Stimulated activated CD4-positive, alpha-beta T cell treated with anti-CD3 and anti-CD28 coated beads, TNF-alpha, amount 100 ng/mL, for 48 hours (primary cell): ENCODE measurements at regions not wholly inside any gene's neighbourhood (a gene's known extent, or its start where the extent isn't known, plus 50 kb on each side); places are given as distances from the start of the nearest gene placed in this dataset.

Experiments used
- DNase-seq, 3 donors: peaks; one replicate each; pipeline ENCODE4 v3.0.0-alpha.2; 2020; ENCODE audit warnings: low read depth in 3 of 3

DNA sequence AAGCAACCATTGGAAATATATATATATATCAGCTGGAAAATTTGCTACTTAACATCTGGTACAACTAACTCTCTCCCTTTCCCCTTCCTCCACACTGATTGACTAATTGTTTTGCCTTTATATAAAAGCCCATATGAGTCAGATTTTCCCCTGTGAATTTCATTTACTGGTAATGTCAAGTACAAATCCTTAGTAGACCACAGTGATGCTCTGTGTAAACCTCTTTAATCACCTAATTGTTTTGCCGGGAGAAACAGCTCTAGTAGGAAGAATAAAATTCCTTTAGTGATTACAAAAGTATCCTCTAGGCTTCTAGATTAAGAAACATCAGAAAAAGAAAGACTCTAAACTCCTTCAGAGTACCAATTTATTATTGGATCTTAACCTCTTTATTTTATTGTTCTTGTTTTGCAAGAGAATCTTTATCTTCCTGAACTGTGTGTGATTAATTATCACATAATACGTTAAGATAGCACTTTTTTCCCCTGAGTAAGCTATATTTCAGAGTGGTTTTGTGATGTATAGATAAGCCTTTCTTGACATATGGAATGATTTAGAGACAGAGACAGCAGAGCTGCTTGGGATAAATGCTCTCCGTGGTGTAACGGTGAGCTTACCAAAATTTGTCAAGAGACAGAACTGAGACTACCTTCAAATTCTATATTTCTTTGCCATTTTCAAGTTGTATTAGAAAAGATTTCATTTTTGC lies 1606.4 kb upstream of the TENM3 start:
- no peak for DNase-seq

DNA sequence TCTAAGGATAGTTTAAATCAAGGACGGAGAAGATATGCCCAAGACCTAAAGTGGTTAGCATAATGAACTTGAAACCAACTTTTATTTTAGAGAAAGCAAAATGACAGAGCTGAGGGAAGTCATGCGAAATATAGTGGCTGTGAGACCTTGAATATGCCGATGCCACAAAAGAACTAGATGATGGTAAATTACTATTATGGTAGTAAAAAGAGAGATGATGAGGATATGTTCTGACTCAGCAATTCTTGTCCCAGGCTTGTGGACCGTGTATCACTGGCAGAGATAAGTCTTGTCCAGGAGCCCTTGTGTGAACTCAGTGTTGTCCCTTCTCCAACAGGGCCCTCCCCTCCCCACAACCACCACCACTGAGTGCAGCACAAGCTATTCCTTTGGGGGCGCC lies 1605.6 kb upstream of the TENM3 start:
- no peak for DNase-seq

DNA sequence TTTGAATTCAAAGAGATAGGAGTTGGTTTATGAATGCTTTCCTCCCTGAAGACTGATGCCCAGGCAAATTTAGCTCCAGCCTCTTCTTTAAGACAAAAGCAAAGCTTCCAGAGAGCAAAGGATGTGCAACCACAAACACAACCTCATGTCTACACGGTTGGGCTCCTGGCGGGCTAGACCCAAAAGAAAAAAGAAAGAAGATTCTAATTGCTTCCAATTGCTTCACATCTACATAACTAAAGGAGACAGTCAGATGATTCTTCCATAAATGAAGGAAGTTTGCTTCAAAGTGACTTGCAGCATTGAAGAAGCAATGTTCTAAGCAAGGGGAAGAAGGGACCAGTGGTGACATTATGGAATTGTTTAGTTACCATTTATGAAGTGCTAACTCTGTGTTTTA lies 1603.0 kb upstream of the TENM3 start:
- no peak for DNase-seq

DNA sequence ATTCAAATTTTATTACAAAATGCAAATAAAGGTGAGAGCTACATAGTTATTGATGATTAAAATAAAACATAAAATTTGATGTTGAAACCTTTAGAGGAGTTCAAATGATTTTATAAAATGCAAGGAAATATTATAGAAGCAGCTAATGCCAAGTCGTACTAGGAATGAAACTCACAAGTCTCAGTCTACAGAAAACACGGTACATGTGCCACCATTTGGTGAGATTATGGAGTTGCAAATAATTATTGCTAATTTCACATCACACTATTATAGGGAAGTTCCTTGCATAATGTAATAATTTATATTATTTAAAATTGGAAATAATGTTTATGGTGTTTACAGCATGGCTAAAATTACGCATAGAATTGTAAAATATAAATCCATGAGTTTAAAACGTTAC lies 1601.7 kb upstream of the TENM3 start:
- DNase-seq: no peak

DNA sequence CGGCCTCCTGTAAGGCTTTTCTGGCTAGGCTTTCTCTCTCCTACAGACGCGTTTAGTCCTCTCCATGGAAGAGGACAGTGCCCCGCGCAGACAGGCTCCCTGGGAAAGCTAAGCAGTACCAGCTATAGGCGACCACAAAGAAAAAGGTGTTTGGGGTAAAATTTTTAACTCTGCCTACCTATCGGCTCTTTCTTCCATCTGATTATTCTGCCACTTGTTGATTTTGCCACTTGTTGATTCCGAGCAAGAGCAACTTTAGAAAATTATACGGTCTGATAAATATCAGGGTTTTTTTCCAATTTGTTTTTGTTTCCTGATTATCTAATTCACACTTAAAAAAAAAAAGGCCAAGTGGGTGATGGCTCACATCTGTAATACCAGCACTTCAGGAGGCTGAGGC lies 1600.5 kb upstream of the TENM3 start:
- no peak for DNase-seq

DNA sequence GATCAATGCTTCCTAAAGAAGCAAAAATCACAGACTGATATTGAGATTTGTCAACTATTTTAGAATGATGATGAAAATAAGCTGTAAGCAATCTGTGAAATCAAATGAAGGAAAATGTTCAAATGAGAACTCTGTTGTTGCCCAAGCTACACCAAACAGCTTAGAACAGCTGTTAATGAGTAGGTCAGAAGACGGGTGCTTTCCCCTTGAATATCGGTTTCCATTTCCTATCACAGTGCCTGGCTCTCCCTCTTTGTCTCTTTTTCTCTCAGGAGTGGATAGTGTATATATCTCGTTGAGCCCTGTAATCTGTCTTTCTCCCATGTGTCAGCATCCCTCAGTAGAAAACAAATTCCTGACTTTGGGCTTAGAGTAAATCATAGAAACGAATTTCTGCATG lies 1592.9 kb upstream of the TENM3 start:
- DNase-seq: no peak

DNA sequence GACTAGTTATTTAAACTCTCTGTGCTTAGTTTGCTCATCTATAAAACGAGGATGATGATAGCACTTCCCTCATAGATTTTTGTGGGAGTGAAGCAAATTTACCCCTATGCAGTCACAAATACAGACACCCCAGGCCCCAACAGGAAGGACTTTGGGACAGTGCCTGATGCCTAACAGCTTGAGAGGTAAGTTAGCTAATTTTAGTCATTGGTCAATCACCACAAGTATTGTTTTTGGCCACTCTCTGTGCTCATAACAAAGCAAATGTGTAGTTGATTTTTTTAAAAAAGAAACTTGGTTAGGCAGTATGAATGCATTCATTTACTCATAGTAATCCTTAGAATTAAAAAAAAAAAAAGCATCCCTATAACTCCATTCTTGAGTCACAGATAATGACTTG lies 1590.7 kb upstream of the TENM3 start:
- DNase-seq: no peak

DNA sequence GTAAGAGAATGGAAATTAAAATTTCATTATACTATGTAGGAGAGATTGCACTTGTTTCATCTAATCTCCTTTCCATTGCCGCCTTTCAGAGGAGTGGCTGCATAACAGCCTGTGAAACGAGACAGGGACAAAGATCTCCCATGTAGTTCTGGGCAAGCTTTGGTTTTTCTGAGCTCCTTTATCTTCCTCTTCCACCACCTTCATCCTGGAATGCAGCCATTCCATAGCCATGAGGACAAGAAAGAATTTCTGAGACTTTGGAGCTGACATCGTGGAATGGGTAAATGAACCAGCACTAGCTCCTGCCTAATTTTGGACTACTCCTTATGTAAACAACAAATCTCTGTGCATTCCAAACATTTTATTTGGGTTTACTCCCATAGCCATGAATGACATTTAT lies 1587.3 kb upstream of the TENM3 start:
- no peak for DNase-seq

DNA sequence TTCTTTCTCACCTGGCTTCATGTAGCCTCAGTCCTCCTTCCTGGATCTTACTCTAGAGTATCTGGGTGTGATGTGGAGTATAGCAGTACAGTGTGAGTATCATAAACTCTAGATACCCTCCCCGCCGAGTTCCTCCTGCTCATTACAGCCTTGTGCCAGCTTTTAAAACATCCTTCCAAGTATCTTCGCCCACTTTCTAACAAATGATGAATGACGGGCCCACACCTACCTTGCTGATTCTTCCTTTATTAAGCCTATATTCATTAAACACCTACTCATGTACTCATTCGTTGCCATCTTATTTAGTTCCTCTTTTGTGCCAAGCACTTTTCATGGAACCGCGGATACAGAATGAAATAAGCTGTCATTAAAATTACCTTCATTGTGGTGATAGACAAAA lies 1585.3 kb upstream of the TENM3 start:
- no peak for DNase-seq

DNA sequence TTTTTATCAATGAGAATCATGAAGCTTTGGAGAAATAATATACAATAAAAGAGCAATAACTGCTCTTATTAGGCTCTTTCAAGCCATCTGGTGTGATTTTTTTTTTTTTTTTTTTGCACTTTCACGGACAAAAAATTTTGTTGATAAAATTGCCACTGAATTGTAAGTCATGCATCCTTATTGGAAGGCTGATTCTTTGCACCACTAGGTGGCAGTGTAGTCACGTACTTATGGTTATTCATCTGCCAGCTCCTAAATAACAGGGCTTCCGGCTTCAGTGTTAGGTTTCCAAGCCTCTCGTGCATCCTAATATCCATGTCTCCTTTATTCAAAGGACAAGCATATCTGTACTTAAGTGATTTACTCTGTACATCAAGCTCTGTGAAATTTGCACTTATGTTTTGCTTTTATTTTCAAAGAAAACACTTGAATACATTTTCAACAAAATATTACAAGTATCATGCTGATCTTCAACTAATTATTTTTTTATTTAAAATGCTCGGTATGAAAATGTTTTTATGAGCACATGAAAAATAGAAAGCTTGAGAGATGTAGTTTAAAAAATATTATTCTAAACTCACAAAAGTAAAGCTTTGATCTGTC lies 1578.3 kb upstream of the TENM3 start:
- DNase-seq: peak; percentile 18 to 51 (median 29)

DNA sequence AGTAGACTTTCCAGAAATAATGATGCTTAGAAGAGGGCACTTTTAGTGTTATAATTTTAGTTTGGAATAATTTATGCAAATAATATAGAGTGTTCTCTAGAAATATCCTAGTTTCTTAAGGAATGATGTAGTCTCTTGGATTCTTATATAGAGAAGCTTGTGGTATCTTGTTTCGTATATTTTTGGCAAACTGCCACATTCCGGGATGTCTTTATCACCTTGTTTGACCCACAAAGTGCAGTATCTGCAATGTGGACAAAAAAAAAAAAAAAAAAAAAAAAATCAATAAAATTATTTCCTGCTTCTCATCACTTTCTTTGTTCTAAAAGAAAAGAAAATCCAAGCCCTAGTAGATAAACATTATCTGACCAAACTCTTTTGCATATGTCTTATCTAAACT lies 1577.7 kb upstream of the TENM3 start:
- DNase-seq: no peak

DNA sequence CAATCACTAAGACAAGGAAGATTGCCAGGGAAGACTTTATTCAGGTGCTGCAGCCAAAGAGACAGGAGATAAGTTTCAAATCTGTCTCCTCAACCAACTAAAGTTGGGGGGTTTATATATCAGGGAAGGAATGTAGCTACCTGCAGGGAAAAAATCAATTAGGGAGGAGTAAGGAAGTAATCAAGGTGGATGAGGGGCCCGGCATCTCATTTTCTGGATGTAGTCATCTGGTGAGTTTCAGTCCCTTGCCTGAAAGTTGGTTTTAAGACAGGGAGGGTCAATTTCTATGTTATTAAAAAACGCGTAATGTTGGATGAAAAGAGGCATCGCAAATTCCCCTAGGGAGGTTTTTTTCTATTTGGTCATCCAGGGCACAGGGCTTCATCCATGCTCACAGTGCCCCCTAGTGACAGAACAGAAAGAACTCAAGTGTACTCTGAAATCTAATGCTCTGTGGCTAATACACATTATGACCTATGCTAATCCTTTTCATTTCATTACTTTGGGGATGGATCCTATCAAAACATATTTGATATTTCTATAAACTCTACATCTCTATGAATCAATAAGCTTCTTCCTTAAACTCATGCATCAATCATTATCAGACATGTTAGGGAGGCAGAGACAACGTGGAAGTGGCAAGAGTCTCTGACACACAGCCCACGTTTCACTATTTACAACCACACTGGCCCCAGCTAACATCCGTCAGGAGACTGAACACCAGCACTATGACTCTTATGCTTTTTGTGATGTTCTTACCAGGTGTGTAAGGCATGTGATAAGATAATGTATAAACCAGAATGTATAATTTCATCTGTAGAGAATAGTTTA lies 1577.0 kb upstream of the TENM3 start:
- DNase-seq: peak in 1 of 3 donors; percentile 11

DNA sequence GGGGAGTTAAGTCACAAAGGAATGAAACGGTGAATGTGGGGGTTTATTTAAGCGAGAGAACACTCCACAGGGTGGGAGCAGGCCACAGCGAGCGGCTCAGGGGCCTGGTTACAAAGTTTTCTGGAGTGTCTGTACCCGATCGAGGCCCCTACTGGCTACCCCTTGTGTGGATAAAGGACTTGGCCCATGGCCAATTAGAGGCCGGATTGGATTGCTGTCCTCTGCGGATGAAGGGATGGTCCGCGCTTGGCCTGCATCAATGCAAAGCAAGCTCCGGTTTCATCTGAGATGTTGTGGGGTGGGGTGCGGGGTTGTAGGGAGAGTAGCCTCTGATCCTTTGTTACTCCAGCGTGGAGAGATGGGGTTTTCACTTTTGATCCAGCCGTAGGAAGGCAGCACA lies 1574.5 kb upstream of the TENM3 start:
- no peak for DNase-seq

DNA sequence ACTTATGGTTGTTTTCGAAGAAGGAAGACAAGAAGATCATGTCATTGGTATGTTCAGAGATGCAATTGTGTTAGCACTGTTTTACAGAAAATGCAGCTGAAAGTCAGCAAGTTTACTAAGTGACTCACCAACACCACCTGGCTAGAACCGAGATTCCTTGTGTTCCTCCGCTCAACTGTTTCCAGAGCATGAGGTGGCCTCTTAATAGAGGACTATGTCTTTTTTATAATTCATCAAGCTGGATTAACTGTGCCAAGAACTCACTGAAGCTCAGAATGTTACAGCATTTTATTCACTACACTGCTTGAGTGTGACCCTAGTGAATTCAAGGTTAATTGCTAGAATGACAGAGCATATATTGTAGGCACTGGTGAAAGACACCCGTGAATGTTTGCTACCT lies 1573.5 kb upstream of the TENM3 start:
- no peak for DNase-seq

DNA sequence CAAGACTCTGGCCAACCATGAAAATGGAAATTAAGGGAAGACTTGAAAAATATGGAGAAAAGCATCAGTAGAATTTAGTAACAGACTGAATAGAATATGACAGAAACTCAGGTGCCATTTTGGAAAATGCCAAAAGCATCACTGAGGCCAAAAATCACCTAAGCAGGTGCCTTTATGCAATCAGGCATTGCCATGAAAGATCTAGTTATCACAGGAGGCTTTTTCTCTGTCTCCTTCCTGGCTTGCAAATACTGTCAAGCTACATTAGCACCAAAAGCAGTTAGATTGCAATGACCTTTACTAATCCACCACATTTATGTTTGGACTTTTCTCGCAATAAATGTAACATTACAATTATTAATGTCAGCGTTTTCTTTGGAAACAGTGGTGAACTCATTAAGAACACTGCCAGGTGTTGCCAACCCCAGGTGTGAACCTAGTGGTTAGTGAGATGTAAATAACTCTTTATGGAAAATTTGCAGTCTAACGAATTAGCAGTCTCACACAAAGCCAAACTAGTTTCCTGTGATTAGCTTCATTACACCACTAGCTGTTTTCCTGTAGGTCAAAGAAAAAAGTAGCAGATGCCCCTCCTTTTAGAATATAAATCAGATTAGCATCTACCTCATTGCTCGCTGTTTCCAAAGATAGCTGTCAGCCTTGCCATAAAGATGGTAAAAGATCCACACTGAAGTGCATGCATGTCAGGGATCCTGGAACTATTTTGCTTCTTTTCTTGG lies 1568.4 kb upstream of the TENM3 start:
- no peak for DNase-seq

DNA sequence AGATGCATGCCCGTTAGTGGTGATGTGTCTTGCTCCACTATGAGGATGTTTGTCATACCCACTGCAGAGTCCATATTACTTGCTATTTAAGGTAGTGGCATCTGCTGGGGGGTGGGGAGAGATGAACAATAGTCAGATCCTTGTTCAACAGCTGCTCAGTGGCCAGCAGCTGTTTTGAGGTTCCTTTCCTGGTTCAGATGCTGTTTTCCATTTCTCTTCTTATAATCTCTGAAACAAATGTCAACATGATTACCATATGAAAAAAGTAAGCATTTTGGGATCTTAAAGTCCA lies 1567.9 kb upstream of the TENM3 start:
- no peak for DNase-seq

DNA sequence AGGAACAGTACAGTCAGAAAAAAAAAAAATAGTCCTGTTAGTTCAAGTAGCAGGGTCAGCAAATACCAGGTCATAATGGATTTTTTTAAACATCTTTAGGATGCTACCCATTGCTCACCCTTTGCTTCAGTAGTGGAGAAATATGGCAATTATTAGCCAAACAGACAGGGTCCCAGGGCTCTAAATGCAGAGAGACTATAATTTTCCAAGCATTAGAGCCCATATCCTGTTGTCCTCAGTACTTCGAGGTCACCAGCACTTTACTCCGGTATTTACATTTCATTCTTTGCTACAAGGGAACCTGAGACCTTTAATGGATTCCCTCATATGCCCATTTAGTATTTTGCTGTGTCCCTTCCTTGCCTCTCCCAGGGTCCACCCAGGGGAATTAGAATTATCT lies 1562.9 kb upstream of the TENM3 start:
- DNase-seq: no peak

DNA sequence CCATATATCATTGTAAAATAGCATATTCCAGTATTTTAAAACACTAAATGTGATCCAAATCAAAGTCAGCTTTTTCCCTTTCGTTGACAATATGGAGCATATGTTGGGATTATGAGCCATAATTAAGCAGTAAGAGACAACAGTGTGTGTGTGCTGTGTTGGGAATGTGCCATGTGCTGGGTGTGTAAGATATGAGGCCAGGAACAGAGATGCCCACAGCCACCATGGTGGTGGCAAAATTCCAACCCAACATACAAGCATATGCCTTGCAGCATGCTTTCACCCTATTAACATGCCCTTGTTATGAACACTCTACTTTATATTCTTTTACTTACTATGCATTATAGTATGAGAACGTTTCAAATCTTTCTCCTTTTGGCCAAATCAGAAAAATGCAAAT lies 1560.4 kb upstream of the TENM3 start:
- DNase-seq: no peak

DNA sequence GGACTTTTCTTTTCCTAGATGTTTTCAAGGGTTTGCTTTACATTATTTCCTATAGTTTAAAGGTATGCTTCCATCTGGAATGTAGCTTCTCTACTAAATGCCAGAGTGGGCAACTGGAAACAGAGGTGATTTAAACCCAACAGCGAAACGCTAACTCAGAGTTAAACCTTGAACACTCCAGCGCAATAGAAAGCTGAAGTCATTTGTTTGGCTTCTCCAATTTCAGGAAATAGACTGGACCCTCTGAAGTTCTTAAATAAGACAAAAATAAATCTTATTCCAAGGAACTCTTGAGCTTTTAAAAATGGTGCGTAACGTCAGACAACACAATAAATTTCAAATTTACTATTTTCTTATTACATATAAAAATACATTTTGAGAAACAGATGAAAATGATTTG lies 1560.0 kb upstream of the TENM3 start:
- no peak for DNase-seq

DNA sequence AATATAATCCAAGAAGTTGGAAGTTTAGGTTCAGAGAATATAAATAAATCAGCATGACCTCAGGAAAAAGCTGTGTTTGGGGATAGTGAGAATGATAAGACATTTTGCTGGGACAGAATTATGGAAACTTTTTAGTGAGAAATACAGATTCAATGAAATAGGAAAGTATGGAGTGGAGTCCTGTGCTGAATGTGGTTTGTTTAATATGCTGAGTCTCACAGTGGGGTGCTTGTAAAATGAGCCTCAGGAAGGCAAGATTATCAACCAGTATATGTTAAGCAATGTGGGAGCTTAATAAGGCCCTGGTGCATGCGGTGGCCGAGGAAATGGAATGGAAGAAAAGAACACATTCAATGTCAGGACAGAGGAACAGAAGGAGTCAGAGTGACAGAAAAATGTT lies 1554.7 kb upstream of the TENM3 start:
- no peak for DNase-seq

DNA sequence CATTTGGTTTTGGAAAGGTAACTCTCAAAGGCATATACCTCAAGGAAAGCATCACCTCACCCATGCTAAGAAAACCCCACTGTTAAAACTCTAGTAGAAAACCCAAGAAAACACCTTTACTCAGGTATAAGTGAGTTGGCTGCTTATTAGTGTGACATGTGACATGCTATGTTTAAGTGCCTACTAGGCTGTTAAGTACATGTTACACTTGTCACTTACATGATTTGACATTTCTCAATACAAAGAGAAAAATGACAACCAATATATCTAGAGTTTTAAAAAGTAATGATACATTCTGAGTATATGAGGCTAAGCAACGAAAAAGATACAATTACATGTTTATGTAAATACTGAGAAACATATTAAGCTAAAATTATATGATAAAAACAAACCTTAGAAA lies 1548.3 kb upstream of the TENM3 start:
- no peak for DNase-seq

DNA sequence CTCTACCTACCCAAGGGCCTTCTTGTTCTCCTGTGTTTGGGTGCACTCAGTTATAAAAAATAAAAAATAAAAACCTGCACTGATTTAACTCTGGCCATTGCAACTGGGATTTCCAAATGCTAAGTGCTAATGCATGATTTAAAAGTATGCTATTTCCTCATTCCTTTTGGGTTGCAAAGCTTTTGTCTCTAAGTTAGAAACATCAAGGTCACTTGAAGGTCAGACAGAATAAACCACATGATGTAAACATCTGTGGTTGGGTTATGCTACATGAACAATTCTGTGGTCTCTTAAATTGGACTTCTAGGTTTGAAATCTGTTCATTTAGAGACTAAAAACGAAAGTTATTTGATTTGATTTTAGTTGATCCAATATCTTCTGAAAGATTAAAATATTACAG lies 1547.4 kb upstream of the TENM3 start:
- DNase-seq: no peak
